ENCODE measurements at regions not wholly inside any gene's neighbourhood (a gene's known extent, or its start where the extent isn't known, plus 50 kb on each side); places are given as distances from the start of the nearest gene placed in this dataset.

- no peak for TF ChIP-seq POLR2AphosphoS5 (IDR thresholded peaks at IDR 0.05; ENCODE audit: low read depth, low read length)
- no peak for TF ChIP-seq TAF1 (IDR thresholded peaks at IDR 0.05; ENCODE audit: borderline replicate concordance, insufficient read depth, low read length)
Observed at GRCh38 chr4:176959980-176960379, 167.3 kb upstream of the VEGFC start.

Measured in PFSK-1 (cell line).